Keratinocyte (primary cell): ENCODE measurements at regions not wholly inside any gene's neighbourhood (a gene's known extent, or its start where the extent isn't known, plus 50 kb on each side); places are given as distances from the start of the nearest gene placed in this dataset.

Experiments
- EZH2 ChIP-seq: IDR thresholded peaks from one replicate; pipeline ENCODE4 v1.6.1; 2012; ENCODE audit warnings: inconsistent platforms, mild to moderate bottlenecking, low read length, moderate library complexity
- TF ChIP-seq, protein P1 (sequence below), 3 experiments: IDR thresholded peaks in 1 of 3; conservative IDR thresholded peaks in 1 of 3; optimal IDR thresholded peaks in 1 of 3; 2 replicates in 2 of 3; 3 replicates in 1 of 3; pipeline versions ENCODE3 to v1.5.1; 2011; ENCODE audit warnings: low read length in 3 of 3, mild to moderate bottlenecking in 3 of 3, moderate library complexity in 2 of 3, control low read depth in 1 of 3, inconsistent platforms in 1 of 3; ENCODE audit not compliant: insufficient read depth in 2 of 3; ENCODE audit errors: extremely low read depth in 1 of 3

GRCh38 chr12:72111706-72112105, 160.5 kb upstream of the TRHDE start:
- TF ChIP-seq, protein P1, sequence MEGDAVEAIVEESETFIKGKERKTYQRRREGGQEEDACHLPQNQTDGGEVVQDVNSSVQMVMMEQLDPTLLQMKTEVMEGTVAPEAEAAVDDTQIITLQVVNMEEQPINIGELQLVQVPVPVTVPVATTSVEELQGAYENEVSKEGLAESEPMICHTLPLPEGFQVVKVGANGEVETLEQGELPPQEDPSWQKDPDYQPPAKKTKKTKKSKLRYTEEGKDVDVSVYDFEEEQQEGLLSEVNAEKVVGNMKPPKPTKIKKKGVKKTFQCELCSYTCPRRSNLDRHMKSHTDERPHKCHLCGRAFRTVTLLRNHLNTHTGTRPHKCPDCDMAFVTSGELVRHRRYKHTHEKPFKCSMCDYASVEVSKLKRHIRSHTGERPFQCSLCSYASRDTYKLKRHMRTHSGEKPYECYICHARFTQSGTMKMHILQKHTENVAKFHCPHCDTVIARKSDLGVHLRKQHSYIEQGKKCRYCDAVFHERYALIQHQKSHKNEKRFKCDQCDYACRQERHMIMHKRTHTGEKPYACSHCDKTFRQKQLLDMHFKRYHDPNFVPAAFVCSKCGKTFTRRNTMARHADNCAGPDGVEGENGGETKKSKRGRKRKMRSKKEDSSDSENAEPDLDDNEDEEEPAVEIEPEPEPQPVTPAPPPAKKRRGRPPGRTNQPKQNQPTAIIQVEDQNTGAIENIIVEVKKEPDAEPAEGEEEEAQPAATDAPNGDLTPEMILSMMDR (optimal IDR thresholded peaks at IDR 0.05 in 1 of 3, IDR thresholded peaks at IDR 0.05 in 1 of 3, conservative IDR thresholded peaks at IDR 0.05 in 1 of 3; ENCODE audit: extremely low read depth in 1 of 3, insufficient read depth in 2 of 3, low read length in 3 of 3), result no peak
- no peak for TF ChIP-seq EZH2
